ENCODE measurements at regions not wholly inside any gene's neighbourhood (a gene's known extent, or its start where the extent isn't known, plus 50 kb on each side); places are given as distances from the start of the nearest gene placed in this dataset.

DNA sequence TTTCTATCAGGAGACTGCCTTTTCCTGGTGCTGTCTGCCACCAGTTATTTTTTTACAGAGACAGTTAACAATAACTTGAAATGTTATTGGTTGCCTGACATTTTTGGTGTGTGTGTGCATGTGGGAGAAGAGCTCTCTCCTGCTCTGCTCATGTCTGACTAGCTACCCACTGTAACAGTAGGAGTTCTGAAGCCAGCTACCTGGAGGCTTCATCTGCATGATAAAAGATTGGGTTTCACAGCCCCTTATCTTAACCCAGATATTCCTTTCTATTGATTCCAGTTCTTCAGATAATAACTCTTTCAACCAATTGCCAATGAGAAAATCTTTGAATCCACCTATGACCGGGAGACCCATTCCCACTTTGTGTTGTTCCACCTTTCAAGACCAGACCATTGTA is 237.4 kb upstream of the PPP1R3A start:
- TF ChIP-seq, protein P1, sequence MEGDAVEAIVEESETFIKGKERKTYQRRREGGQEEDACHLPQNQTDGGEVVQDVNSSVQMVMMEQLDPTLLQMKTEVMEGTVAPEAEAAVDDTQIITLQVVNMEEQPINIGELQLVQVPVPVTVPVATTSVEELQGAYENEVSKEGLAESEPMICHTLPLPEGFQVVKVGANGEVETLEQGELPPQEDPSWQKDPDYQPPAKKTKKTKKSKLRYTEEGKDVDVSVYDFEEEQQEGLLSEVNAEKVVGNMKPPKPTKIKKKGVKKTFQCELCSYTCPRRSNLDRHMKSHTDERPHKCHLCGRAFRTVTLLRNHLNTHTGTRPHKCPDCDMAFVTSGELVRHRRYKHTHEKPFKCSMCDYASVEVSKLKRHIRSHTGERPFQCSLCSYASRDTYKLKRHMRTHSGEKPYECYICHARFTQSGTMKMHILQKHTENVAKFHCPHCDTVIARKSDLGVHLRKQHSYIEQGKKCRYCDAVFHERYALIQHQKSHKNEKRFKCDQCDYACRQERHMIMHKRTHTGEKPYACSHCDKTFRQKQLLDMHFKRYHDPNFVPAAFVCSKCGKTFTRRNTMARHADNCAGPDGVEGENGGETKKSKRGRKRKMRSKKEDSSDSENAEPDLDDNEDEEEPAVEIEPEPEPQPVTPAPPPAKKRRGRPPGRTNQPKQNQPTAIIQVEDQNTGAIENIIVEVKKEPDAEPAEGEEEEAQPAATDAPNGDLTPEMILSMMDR (IDR thresholded peaks at IDR 0.05; ENCODE audit: low read depth, low read length) = no peak
- TF ChIP-seq, protein P2, sequence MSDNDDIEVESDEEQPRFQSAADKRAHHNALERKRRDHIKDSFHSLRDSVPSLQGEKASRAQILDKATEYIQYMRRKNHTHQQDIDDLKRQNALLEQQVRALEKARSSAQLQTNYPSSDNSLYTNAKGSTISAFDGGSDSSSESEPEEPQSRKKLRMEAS (IDR thresholded peaks at IDR 0.05; ENCODE audit: low read depth, low read length) = no peak
- TF ChIP-seq POLR2A (IDR thresholded peaks at IDR 0.05; ENCODE audit: extremely low read depth, insufficient read length) (no peak), MYC (IDR thresholded peaks at IDR 0.05; ENCODE audit: low read depth, low read length) (no peak)

All from NB4 (cell line).